Stomach (tissue), 4 donors: ENCODE measurements at regions not wholly inside any gene's neighbourhood (a gene's known extent, or its start where the extent isn't known, plus 50 kb on each side); places are given as distances from the start of the nearest gene placed in this dataset.

ENCODE experiments used
- POLR2A ChIP-seq, 4 donors: fragments of 450-650 bp; IDR thresholded peaks; one replicate each; pipeline ENCODE4 v1.6.1; 2016; ENCODE audit warnings: antibody characterized with exemption in 4 of 4, control low read depth in 2 of 4, mild to moderate bottlenecking in 1 of 4, moderate library complexity in 1 of 4
- TF ChIP-seq, protein P1 (sequence below), 7 experiments: fragments of 450-650 bp in 4 of 7; fragments of 200-600 bp in 3 of 7; sonication (generic) in 3 of 7; IDR thresholded peaks; one replicate each; pipeline ENCODE4 v1.5.1; 2016 to 2019; ENCODE audit warnings: antibody characterized with exemption in 7 of 7, control low read depth in 2 of 7, mild to moderate bottlenecking in 1 of 7

DNA sequence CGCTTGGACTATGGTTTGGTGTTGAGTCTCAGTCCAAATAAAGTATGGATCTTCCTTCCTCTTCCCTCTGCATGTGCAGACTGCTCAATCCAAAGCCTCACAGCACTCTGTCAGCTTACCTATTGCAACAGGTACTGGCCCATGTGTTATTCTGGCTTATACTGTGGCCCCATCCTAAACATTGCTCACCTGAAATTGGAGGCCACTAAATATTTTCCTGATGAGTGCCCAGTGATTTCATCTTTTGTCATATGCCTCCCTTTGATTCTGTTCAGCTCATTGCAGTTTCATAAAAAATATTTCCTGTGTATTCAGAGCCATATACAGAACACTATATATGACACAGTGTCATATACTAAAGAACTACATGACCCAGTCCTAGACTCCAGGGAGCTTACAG, 86.3 kb upstream of the FAM136A start:
- TF ChIP-seq, protein P1, sequence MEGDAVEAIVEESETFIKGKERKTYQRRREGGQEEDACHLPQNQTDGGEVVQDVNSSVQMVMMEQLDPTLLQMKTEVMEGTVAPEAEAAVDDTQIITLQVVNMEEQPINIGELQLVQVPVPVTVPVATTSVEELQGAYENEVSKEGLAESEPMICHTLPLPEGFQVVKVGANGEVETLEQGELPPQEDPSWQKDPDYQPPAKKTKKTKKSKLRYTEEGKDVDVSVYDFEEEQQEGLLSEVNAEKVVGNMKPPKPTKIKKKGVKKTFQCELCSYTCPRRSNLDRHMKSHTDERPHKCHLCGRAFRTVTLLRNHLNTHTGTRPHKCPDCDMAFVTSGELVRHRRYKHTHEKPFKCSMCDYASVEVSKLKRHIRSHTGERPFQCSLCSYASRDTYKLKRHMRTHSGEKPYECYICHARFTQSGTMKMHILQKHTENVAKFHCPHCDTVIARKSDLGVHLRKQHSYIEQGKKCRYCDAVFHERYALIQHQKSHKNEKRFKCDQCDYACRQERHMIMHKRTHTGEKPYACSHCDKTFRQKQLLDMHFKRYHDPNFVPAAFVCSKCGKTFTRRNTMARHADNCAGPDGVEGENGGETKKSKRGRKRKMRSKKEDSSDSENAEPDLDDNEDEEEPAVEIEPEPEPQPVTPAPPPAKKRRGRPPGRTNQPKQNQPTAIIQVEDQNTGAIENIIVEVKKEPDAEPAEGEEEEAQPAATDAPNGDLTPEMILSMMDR (IDR thresholded peaks at IDR 0.05), result no peak
- TF ChIP-seq POLR2A (IDR thresholded peaks at IDR 0.05), result no peak
